Peyer's patch (tissue), 4 donors: ENCODE measurements at regions not wholly inside any gene's neighbourhood (a gene's known extent, or its start where the extent isn't known, plus 50 kb on each side); places are given as distances from the start of the nearest gene placed in this dataset.

Source experiments
- CTCF ChIP-seq, 6 experiments: fragments of 450-650 bp in 4 of 6; fragments of 200-600 bp in 2 of 6; sonication (generic) in 1 of 6; IDR thresholded peaks; one replicate each; pipeline ENCODE4 v1.5.1; 2017 to 2019; ENCODE audit warnings: antibody characterized with exemption in 6 of 6, mild to moderate bottlenecking in 3 of 6, moderate library complexity in 1 of 6
- POLR2A ChIP-seq, 2 donors: fragments of 450-650 bp; IDR thresholded peaks; one replicate each; pipeline ENCODE4 v1.5.1; 2017; ENCODE audit warnings: antibody characterized with exemption in 2 of 2, mild to moderate bottlenecking in 2 of 2, moderate library complexity in 2 of 2

- no peak for TF ChIP-seq CTCF (IDR thresholded peaks at IDR 0.05)
- no peak for TF ChIP-seq POLR2A (IDR thresholded peaks at IDR 0.05)
Measured at GRCh38 chr7:156400046-156400445, 240.5 kb upstream of the RNF32 start.
